K562 (cell line): ENCODE measurements at regions not wholly inside any gene's neighbourhood (a gene's known extent, or its start where the extent isn't known, plus 50 kb on each side); places are given as distances from the start of the nearest gene placed in this dataset.

ENCODE experiments used
- FOXJ2 ChIP-seq: fragments of 200-800 bp; sonication (Bioruptor generic); IDR thresholded peaks from 2 replicates; pipeline ENCODE4 v1.6.1; 2016; ENCODE audit warnings: missing genetic modification characterization, missing compliant biosample characterization
- HNRNPH1 ChIP-seq: fragments of 200-400 bp; formaldehyde crosslinking; optimal IDR thresholded peaks from 2 replicates; pipeline ENCODE3; 2017; ENCODE audit warnings: low read depth, mild to moderate bottlenecking, low read length, moderate library complexity
- ID3 ChIP-seq, 2 experiments: fragments of 250-450 bp in 1 of 2; fragments of 450-650 bp in 1 of 2; sonication (Bioruptor Pico) in 1 of 2; IDR thresholded peaks; 2 replicates each; pipeline versions ENCODE4 v1.6.1 to v1.8.0; 2016 to 2021; ENCODE audit warnings: mild to moderate bottlenecking in 2 of 2, moderate library complexity in 2 of 2, missing compliant biosample characterization in 1 of 2, missing genetic modification characterization in 1 of 2
- IRF1 ChIP-seq: sonication (generic); formaldehyde crosslinking; IDR thresholded peaks from 2 replicates; pipeline ENCODE4 v1.8.0; 2022; ENCODE audit warnings: missing genetic modification reagents, mild to moderate bottlenecking, borderline replicate concordance
- POLR3G ChIP-seq: IDR thresholded peaks from 2 replicates; pipeline ENCODE4 v1.6.1; 2011; ENCODE audit not compliant: insufficient read length, insufficient replicate concordance; ENCODE audit errors: extremely low read depth
- ZNF592 ChIP-seq: fragments of 450-650 bp; IDR thresholded peaks from 2 replicates; pipeline ENCODE4 v1.6.1; 2017; ENCODE audit warnings: antibody characterized with exemption, mild to moderate bottlenecking
- ZNF75A ChIP-seq: fragments of 450-650 bp; formaldehyde crosslinking; IDR thresholded peaks from 2 replicates; pipeline ENCODE4 v1.4.0; 2020; ENCODE audit warnings: mild to moderate bottlenecking

GRCh38 chr12:111086947-111087700 lies 166.7 kb upstream of the MYL2 start (continued):
- TF ChIP-seq ZNF592 (no peak), FOXJ2 (no peak), ID3 (CRISPR knock-in tag; IDR thresholded peaks at IDR 0.05) (no peak), ID3 (tag; IDR thresholded peaks at IDR 0.05) (no peak), ZNF75A (CRISPR knock-in tag) (no peak), IRF1 (CRISPR knock-in tag) (no peak), HNRNPH1 (no peak), POLR3G (no peak)
